Body of pancreas (tissue), 4 donors: ENCODE measurements at regions not wholly inside any gene's neighbourhood (a gene's known extent, or its start where the extent isn't known, plus 50 kb on each side); places are given as distances from the start of the nearest gene placed in this dataset.

Source experiments
- ATAC-seq: fragments of 150-250 bp; one replicate; pipeline ENCODE4 v1.9.1; 2016
- DNase-seq, 4 donors: peaks; one replicate each; pipeline ENCODE4 v3.0.0-alpha.2; 2019
- H3K27ac ChIP-seq, 4 donors: fragments of 200-600 bp; sonication (generic); 1 replicate in 3 of 4; 2 replicates in 1 of 4; pipeline versions ENCODE4 v1.5.1 to v1.6.1; 2016 to 2019; ENCODE audit warnings: mild to moderate bottlenecking in 1 of 4, mixed read lengths in 1 of 4, moderate library complexity in 1 of 4
- H3K27me3 ChIP-seq, 2 donors: fragments of 200-600 bp; sonication (generic); one replicate each; pipeline ENCODE4 v1.6.0; 2016; ENCODE audit warnings: mild to moderate bottlenecking in 1 of 2
- H3K36me3 ChIP-seq, 2 donors: fragments of 200-600 bp; sonication (generic); replicated peaks in 1 of 2; 2 replicates each; pipeline ENCODE4 v1.5.1; 2016; ENCODE audit warnings: low read depth in 2 of 2; ENCODE audit not compliant: insufficient read depth in 1 of 2
- H3K4me1 ChIP-seq: fragments of 200-600 bp; sonication (generic); one replicate; pipeline ENCODE4 v1.6.0; 2016
- H3K4me3 ChIP-seq, 2 donors: fragments of 200-600 bp; sonication (generic); 1 replicate in 1 of 2; 2 replicates in 1 of 2; pipeline ENCODE4 v1.5.1; 2016 to 2019
- H3K9me3 ChIP-seq, 3 donors: fragments of 200-600 bp; sonication (generic); 1 replicate in 2 of 3; 2 replicates in 1 of 3; pipeline ENCODE4 v1.5.1; 2016
- CTCF ChIP-seq, 7 experiments: fragments of 450-650 bp in 4 of 7; fragments of 200-600 bp in 3 of 7; sonication (generic) in 3 of 7; IDR thresholded peaks; one replicate each; pipeline ENCODE4 v1.5.1; 2016 to 2019; ENCODE audit warnings: antibody characterized with exemption in 7 of 7
- POLR2A ChIP-seq, 3 donors: fragments of 450-650 bp; IDR thresholded peaks; one replicate each; pipeline ENCODE4 v1.6.1; 2016; ENCODE audit warnings: antibody characterized with exemption in 3 of 3, mild to moderate bottlenecking in 2 of 3
- WGBS, 2 donors: methylation state at CpG; one replicate each; pipeline ENCODE4 v1.1.5; 2017; 5-methylcytosine and 5-hydroxymethylcytosine counted together
- intact Hi-C: fragments of 100-400 bp; cut with DNase I; formaldehyde crosslinking; loops from one replicate; pipeline ENCODE4 v1.15.1; 2023

GRCh38 chr4:159410076-159410777 lies 307.3 kb downstream of the RAPGEF2 start:
- no peaks in the 10 kb centered on the region for H3K9me3 ChIP-seq
- H3K4me3 ChIP-seq = no peak overlapping the region
- intact Hi-C loops = no loop called here
- no peak for TF ChIP-seq POLR2A (IDR thresholded peaks at IDR 0.05)
- TF ChIP-seq CTCF (IDR thresholded peaks at IDR 0.05) = no peak
- no peaks in the 10 kb centered on the region for H3K27me3 ChIP-seq
- no peaks in the 10 kb centered on the region for H3K36me3 ChIP-seq
- H3K27ac ChIP-seq = no peak overlapping the region
- 64 to 76% methylated on average over 4 of the region's 4 CpGs for WGBS, 2 donors
- no peaks in the 10 kb centered on the region for H3K4me1 ChIP-seq
- no peak for DNase-seq
- ATAC-seq = no peak

GRCh38 chr4:159410891-159411290 lies 308.0 kb downstream of the RAPGEF2 start:
- H3K9me3 ChIP-seq = no peaks in the 10 kb centered on the region
- TF ChIP-seq CTCF (IDR thresholded peaks at IDR 0.05) (no peak), POLR2A (IDR thresholded peaks at IDR 0.05) (no peak)
- WGBS, 2 donors = 65 to 82% methylated on average over 5 of the region's 5 CpGs
- H3K27ac ChIP-seq = no peak overlapping the region
- no peak overlapping the region for H3K4me3 ChIP-seq
- H3K36me3 ChIP-seq = no peaks in the 10 kb centered on the region
- DNase-seq = no peak
- no peaks in the 10 kb centered on the region for H3K4me1 ChIP-seq
- ATAC-seq = no peak
- no peaks in the 10 kb centered on the region for H3K27me3 ChIP-seq
- intact Hi-C loops = no loop called here

- Histone ChIP-seq H3K9me3 (no peaks in the 10 kb centered on the region), H3K27me3 (no peaks in the 10 kb centered on the region), H3K4me1 (no peaks in the 10 kb centered on the region), H3K27ac (no peak overlapping the region), H3K36me3 (no peaks in the 10 kb centered on the region), H3K4me3 (no peak overlapping the region)
- DNase-seq (no peak), ATAC-seq (no peak)
- WGBS, 2 donors = 70 to 74% methylated on average over 6 of the region's 6 CpGs
- intact Hi-C loops = no loop called here
- TF ChIP-seq CTCF (IDR thresholded peaks at IDR 0.05) = no peak
- no peak for TF ChIP-seq POLR2A (IDR thresholded peaks at IDR 0.05)
Observed at GRCh38 chr4:159413306-159413943, 310.5 kb downstream of the RAPGEF2 start.

GRCh38 chr4:159414305-159414704 lies 311.4 kb downstream of the RAPGEF2 start:
- Histone ChIP-seq H3K27me3 (no peaks in the 10 kb centered on the region), H3K27ac (no peak overlapping the region), H3K4me1 (no peaks in the 10 kb centered on the region), H3K36me3 (no peaks in the 10 kb centered on the region), H3K9me3 (no peaks in the 10 kb centered on the region), H3K4me3 (no peak overlapping the region)
- no peak for DNase-seq
- intact Hi-C loops = no loop called here
- TF ChIP-seq CTCF (IDR thresholded peaks at IDR 0.05) (no peak), POLR2A (IDR thresholded peaks at IDR 0.05) (no peak)
- 76 to 80% methylated on average over 4 of the region's 4 CpGs for WGBS, 2 donors
- ATAC-seq = no peak

- peaks cover 0 to 15% (median 0%) of the 10 kb centered on the region in 3 donors for H3K9me3 ChIP-seq
- no peak for ATAC-seq
- intact Hi-C loops = no loop called here
- H3K36me3 ChIP-seq = no peaks in the 10 kb centered on the region
- no peaks in the 10 kb centered on the region for H3K4me1 ChIP-seq
- no peak for TF ChIP-seq POLR2A (IDR thresholded peaks at IDR 0.05)
- TF ChIP-seq CTCF (IDR thresholded peaks at IDR 0.05) = no peak
- no peak overlapping the region for H3K4me3 ChIP-seq
- DNase-seq = no peak
- no peak overlapping the region for H3K27ac ChIP-seq
- 59 to 80% methylated on average over 2 of the region's 2 CpGs for WGBS, 2 donors
- no peaks in the 10 kb centered on the region for H3K27me3 ChIP-seq
Observed at GRCh38 chr4:159416073-159416472, 313.2 kb downstream of the RAPGEF2 start.
